ENCODE measurements at regions not wholly inside any gene's neighbourhood (a gene's known extent, or its start where the extent isn't known, plus 50 kb on each side); places are given as distances from the start of the nearest gene placed in this dataset.

DNA sequence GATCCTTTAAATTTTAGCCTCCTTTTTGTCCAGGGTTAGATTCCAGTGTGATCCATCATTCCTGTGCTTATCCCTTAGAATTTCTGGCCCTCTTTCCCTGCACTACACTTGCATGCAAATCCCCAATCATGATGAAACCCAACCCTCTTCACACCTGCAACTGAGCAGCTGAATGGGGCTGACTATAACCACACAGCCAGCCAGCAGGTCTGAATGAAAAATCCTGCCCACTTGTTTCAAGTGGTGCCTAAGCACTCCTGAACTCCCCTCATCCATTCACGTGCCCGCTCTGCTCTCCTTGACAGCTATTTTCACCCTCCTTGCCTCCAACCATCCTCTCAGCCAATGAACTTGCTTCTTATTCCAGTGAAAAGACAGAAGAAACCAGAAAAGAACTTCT, 80.5 kb upstream of the AFF3 start:
- no peak for DNase-seq

DNA sequence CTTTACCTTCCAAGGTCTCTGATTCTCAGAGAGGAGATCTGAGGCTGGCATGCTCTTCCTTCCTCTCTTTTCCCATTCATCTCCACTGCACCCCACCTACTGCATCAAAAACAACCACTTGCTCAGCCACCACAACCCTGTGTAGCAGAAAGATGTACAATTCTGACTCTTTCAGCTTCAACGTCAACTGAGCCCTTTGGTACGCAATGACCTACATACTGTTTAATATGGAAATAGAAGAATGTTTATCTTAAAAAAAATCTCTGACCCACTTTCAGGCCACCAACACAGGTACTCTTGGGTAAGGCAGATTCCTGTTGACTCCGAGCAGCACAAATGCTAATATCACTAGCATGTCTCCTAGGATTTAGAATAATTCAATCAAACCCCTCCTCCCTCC, 76.2 kb upstream of the AFF3 start:
- no peak for DNase-seq

DNA sequence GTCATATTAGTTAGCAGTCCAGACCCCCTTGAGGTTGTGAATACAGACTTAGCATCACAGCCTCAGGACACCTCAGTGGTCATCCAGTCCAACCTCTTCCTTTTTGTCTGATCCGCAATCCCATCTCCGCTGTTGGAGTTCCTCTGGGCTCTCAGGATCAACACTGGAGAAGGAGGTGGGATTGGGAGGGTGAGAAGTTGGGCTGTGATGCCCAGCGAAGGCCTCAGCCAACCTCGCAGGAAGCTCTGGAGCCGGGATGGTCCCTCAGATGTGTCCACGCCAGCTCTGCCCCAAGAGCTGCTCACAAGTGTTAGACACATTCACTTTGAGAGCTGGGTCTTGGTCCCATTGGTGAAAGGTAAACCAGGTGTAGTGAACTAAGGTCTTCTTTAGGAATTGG, 74.9 kb upstream of the AFF3 start:
- DNase-seq = no peak

- no peak for DNase-seq
These were observed 73.6 kb upstream of the AFF3 start for GRCh38 chr2:100216015-100216414.

DNA sequence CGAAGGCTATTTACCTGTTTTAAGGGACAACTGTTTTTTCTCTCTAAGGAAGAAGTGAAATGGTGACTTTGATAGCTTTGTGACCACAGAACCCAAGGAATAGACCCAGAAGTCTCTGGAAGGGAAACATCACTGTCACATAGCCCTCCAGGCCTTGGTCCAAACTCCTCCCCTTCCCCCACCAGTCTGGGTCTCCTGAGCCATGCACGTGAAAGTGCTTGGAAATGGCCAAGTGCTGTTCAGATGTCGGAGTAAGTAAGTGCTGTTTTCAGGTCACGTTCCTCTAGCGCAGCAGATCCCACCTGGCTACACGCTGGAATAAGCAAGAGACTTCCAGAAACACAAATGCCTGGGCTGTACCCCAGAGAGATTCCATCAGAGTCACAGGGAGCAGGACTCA, 73.0 kb upstream of the AFF3 start:
- no peak for DNase-seq

DNA sequence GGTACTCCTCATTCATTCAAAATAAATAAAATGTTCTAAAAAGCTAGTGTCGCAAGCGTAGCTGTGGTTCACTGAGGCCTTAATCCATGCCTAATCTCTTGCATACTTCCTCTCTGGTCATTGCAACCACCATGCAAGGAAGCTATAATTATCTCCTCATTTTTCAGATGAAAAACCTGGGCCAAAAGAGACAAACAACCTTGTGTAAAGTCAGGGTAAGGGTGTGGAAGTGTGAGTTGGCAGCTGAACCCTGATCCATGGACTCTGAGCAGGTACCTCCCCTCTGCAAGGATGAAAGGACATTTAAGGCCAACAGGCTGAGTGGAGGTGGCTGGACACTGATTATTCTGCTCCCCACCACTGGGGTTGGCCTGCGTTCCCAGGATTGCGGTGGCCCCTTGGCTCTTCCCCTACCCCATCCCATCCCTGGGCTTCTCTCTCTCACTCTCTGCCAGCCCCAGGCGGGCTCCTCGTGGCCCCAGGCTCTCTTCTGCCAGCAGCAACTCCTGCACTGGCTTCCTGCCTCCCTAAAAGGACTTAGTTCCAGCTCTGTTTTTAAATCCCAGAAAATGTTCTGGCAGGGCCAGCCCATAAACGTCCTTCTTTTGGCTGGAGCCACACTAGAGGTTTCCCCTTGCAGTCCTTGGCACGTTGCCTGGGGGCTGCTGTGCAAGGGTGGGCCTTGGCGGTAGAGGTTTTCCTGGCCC, 72.0 kb upstream of the AFF3 start:
- no peak for DNase-seq

- no peak for DNase-seq
These were observed 71.2 kb upstream of the AFF3 start for GRCh38 chr2:100213595-100213994.

DNA sequence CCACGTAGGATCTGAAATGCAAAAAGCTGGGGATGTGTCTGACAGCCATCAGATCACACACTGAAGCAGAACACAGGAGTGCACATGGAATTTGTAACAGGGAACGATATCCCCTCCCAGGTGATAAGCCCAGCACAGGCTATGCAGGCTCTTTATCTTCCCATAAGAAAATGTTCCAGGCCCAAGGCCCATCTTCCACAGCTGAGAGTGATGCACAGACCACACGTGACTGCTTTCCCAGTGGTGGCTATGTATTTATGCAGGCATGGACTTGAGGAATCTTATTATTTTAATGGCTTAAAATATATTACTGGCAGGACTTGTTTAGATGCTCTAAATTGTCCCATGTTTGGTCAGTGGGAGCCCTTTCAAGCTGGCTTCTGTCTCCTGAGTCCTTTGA, 70.5 kb upstream of the AFF3 start:
- no peak for DNase-seq

DNA sequence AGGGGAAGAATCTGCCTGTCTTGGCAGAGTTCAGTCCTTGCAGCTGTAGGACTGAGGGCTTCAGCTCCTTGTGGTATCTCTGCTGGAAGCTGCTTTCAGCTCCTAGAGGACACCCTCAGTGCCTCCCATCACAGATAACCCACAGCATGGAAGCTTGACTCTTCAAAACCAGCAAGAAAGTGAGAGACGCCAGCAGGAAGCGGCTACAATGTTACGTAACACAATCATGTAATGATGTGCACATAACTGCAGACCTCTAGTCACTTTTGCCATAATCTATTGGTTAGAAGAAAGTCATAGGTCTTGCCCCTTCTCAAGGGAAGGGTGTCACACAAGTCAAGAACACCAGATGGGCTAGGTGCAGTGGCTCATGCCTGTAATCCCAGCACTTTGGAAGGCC, 69.1 kb upstream of the AFF3 start:
- DNase-seq = no peak

GRCh38 chr2:100208141-100208770, 65.9 kb upstream of the AFF3 start:
- DNase-seq = no peak

- no peak for DNase-seq
These were observed 65.1 kb upstream of the AFF3 start for GRCh38 chr2:100207411-100207885.

- DNase-seq = no peak
These were observed 64.4 kb upstream of the AFF3 start for GRCh38 chr2:100206731-100207255.

- DNase-seq = no peak
These were observed 62.8 kb upstream of the AFF3 start for GRCh38 chr2:100205174-100205573.

DNA sequence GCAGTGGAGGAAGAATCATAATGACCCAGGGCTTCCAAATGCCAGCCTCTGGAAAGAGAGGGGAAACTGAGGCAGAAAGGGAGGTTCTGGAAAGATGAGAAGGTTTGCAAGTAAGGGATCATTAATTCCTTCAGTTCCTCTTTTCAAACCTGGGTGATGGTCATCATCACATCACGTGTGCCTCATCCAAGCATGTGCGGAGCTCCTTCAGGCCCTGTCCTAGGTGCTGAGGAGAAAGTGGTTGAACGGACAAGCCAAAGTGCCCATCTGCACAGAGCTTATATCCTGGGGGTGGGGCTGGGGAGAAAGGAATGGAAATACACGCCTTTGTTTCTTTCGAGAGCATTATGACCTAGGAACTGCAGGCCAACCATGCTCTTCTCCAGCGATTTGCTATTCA, 60.2 kb upstream of the AFF3 start:
- DNase-seq = no peak

DNA sequence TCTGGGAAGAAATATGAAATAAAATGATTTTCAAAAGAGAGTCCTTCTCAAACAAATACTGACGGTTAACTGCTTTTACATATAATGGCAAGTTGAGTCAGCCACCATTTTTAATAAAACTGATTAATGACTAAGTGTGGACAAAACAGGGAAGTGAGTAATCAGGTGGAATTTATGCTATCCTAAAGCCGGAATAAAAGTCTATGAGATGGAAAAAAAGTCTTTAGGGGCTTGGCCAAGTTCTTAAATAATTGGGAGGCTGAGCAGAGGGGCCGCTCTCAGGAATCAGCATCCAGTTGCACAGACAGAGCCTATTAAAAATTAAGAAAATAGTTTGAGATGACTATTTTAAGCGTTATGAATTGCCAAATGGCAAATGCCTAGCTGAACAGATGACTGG, 58.6 kb upstream of the AFF3 start:
- no peak for DNase-seq

DNA sequence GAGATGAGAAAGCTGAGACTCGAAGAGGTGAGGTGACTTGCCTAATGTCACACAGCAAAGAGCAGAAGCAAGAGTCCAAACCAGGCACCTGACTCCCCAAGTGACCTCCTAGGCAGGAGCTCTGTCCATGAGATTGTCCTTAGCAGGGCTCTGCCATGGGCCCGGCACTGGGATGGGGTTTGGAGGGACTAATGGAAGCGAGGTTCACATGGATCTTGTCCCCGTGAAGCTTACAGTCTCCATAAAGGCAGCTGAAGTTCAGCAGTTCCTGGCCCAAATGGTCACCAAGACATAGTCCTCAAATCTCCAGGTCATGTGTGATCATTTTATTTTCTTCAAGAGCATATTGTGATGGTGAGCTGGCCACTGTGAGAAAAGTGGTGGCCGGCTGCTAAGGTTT, 57.0 kb upstream of the AFF3 start:
- DNase-seq = no peak

GRCh38 chr2:100198461-100199230, 56.3 kb upstream of the AFF3 start:
- peak; percentile 57 for DNase-seq

GRCh38 chr2:100197631-100198153, 55.3 kb upstream of the AFF3 start:
- DNase-seq = peak; percentile 91

- no peak for DNase-seq
These were observed 54.5 kb upstream of the AFF3 start for GRCh38 chr2:100196786-100197494.

DNA sequence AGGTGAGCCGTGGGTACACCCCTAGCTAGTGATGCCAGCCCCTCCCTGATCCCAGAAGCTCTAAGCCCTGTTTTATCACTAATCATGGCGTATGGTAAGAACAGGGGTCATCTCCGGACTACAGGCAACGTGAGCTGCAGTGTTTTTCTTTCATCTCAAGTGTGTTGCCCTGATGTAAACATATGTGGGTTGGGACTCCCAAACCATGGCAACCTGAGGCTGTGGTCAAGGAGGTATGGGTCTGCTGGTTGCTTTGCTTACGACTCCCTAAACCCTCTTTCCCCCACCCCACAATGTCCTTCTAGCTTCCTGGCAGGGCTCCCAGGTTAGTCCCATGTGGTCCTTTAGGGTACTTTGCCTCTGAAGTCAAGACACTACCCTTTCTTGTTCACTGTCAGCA, 53.6 kb upstream of the AFF3 start:
- DNase-seq = no peak

- DNase-seq = no peak
These were observed 52.6 kb upstream of the AFF3 start for GRCh38 chr2:100194951-100195350.

DNA sequence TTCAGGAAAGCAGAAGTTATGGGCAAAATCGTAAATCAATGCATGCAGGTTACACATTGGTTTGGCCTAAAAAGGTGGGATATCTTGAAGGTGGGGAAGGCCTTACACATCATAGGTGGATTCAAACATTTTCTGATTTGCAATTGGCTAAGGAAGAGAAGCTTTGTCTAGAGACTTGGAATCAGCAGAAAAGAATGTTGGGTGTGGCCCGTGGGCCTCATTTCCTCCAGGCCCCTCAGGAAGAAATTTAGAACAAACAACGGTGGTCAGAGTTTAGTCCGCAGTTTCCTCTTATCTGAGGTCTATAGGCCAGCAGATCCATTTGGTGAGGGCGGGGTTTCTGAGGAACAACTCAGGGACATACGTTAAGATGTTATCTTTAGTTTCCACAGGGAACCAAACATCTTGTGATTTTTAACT, 50.9 kb upstream of the AFF3 start:
- peak; percentile 66 for DNase-seq

GRCh38 chr2:100192825-100193224, 50.4 kb upstream of the AFF3 start:
- DNase-seq = no peak

Data from islet precursor cell (in vitro differentiated cells).